Adrenal gland (tissue), 5 donors: ENCODE measurements at regions not wholly inside any gene's neighbourhood (a gene's known extent, or its start where the extent isn't known, plus 50 kb on each side); places are given as distances from the start of the nearest gene placed in this dataset.

Source experiments
- CTCF ChIP-seq, 6 experiments: fragments of 450-650 bp in 4 of 6; fragments of 200-600 bp in 2 of 6; sonication (generic) in 1 of 6; IDR thresholded peaks; 1 replicate in 5 of 6; 2 replicates in 1 of 6; pipeline versions ENCODE4 v1.5.1 to v1.8.0; 2016 to 2021; ENCODE audit warnings: antibody characterized with exemption in 6 of 6, mild to moderate bottlenecking in 2 of 6, moderate library complexity in 1 of 6
- POLR2A ChIP-seq, 2 donors: fragments of 450-650 bp; IDR thresholded peaks; one replicate each; pipeline ENCODE4 v1.6.1; 2017; ENCODE audit warnings: antibody characterized with exemption in 2 of 2, mild to moderate bottlenecking in 2 of 2, moderate library complexity in 1 of 2
- donor health status: DM: no; HTN: no; CAD: no.

GRCh38 chr5:106414342-106414741 lies 1256.4 kb downstream of the EFNA5 start:
- TF ChIP-seq CTCF (IDR thresholded peaks at IDR 0.05) (no peak), POLR2A (IDR thresholded peaks at IDR 0.05) (no peak)
